IPS DF 6.9 (cell line): ENCODE measurements at regions not wholly inside any gene's neighbourhood (a gene's known extent, or its start where the extent isn't known, plus 50 kb on each side); places are given as distances from the start of the nearest gene placed in this dataset.

Experiments used
- DNase-seq: peaks from one replicate; pipeline ENCODE4 v3.0.0-alpha.2; 2013; ENCODE audit warnings: low read depth, low spot score
- H3K27ac ChIP-seq: one replicate; pipeline ENCODE4 v1.5.1; 2013; ENCODE audit warnings: low read length, control low read depth
- H3K27me3 ChIP-seq: 2 replicates; pipeline ENCODE4 v1.6.1; 2013; ENCODE audit warnings: mild to moderate bottlenecking, low read length; ENCODE audit not compliant: control insufficient read depth, insufficient read depth
- H3K36me3 ChIP-seq: 2 replicates; pipeline ENCODE4 v1.6.1; 2013; ENCODE audit warnings: low read length; ENCODE audit not compliant: control insufficient read depth, insufficient read depth
- H3K4me1 ChIP-seq: 2 replicates; pipeline ENCODE4 v1.6.1; 2013; ENCODE audit warnings: low read length; ENCODE audit not compliant: control insufficient read depth, insufficient read depth
- H3K4me3 ChIP-seq: 2 replicates; pipeline ENCODE4 v1.5.1; 2013; ENCODE audit warnings: mild to moderate bottlenecking, low read length
- H3K9me3 ChIP-seq: 2 replicates; pipeline ENCODE4 v1.6.1; 2013; ENCODE audit warnings: low read length, inconsistent platforms; ENCODE audit not compliant: control insufficient read depth, insufficient read depth
- WGBS: extraction: QIAGEN DNeasy Blood & Tissue Kit; methylation state at CpG from one replicate; pipeline ENCODE4 v1.1.7; 2013; ENCODE audit warnings: mixed read lengths, missing lambda C conversion rate; ENCODE audit not compliant: insufficient read length, insufficient coverage; 5-methylcytosine and 5-hydroxymethylcytosine counted together

DNA sequence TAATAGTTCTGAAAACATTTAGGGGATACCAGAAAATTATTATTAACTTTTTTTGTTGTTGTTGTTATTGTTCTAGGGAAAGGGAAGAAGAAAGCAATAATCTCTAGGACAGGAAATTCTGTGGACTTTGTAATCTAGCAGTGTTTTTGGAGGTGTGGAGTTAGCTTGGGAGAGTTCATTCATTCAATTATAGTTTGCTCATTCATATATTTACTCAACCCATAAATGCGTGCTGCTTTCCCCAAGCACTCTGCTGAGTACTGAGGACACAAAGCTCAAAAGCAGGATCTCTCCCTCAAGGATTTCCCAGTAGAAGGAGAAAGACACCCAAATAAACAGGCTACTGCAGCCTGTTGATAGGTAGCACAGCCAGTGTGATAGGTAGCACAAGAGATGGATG, 984.3 kb downstream of the BCL11A start:
- no peaks in the 10 kb centered on the region for H3K27me3 ChIP-seq
- no peaks in the 10 kb centered on the region for H3K4me1 ChIP-seq
- H3K4me3 ChIP-seq = no peak overlapping the region
- WGBS = no CpG with 5 or more reads among the region's 1 CpG
- H3K27ac ChIP-seq = no peak overlapping the region
- no peaks in the 10 kb centered on the region for H3K9me3 ChIP-seq
- no peaks in the 10 kb centered on the region for H3K36me3 ChIP-seq
- DNase-seq = no peak

DNA sequence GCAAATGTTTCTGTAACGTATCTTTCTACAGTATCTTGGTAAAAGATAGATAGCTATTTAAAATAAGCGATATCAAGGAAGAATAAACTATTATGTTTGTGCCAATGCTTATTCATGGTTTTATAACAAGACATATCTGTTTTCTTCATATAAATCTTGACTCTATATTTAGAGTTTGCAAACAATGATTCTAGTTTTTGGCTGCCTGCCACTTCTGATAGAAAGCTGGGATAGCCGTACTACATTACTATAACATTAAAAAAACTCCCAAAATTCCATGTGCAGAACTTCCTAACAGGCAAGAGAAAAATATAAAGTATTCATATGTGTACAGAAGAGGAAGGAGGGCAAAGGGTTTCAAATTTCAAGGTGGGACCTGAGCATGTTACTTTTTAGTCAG, 985.0 kb downstream of the BCL11A start:
- Histone ChIP-seq H3K36me3 (no peaks in the 10 kb centered on the region), H3K4me1 (no peaks in the 10 kb centered on the region), H3K9me3 (no peaks in the 10 kb centered on the region), H3K27me3 (no peaks in the 10 kb centered on the region), H3K4me3 (no peak overlapping the region), H3K27ac (no peak overlapping the region)
- WGBS = no CpG with 5 or more reads among the region's 3 CpGs
- no peak for DNase-seq

DNA sequence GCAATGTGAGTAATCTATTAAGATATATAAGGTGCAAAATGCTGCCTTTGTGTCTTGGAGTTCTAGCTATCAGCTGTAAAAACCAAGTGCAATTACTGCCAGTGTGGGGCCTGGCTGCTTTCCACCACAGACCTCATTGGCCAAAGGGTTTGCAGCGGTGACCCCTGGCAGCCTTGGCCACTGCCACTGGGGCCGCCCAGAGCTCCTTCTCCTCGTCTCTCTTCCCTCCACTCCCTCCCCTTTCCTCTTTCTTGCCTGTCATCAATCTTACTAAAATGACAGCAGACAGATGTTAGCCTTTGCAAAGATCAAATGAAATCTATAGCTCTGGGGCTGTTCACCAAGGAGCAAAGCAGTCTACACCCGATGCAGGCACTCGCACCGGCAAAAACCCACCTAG, 986.3 kb downstream of the BCL11A start:
- no peak for DNase-seq

DNA sequence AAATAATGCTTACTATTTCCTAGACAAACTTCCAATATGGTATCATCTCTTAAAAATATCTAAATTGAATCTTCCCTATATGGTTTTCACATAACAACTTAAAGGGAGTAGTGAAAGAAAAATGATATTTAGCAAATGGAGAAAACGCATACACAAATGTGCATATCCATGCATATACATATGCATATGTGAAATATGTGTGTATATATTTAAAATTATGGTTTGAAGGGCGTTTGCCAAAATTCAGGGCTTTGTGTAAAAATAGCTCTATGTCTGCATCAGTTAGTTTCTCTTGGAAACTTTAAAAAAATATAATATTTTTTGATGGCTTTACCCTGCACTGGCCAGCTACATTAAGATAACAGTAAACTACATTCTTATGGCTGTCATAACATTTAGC, 986.7 kb downstream of the BCL11A start:
- H3K27me3 ChIP-seq = no peaks in the 10 kb centered on the region
- no CpG with 5 or more reads among the region's 2 CpGs for WGBS
- no peak overlapping the region for H3K4me3 ChIP-seq
- no peak overlapping the region for H3K27ac ChIP-seq
- no peaks in the 10 kb centered on the region for H3K36me3 ChIP-seq
- DNase-seq = no peak
- no peaks in the 10 kb centered on the region for H3K4me1 ChIP-seq
- no peaks in the 10 kb centered on the region for H3K9me3 ChIP-seq

More for the DNA sequence above, 986.3 kb downstream of the BCL11A start:
- no CpG with 5 or more reads among the region's 6 CpGs for WGBS
- Histone ChIP-seq H3K36me3 (no peaks in the 10 kb centered on the region), H3K4me3 (no peak overlapping the region), H3K27ac (no peak overlapping the region), H3K9me3 (no peaks in the 10 kb centered on the region), H3K4me1 (no peaks in the 10 kb centered on the region), H3K27me3 (no peaks in the 10 kb centered on the region)

DNA sequence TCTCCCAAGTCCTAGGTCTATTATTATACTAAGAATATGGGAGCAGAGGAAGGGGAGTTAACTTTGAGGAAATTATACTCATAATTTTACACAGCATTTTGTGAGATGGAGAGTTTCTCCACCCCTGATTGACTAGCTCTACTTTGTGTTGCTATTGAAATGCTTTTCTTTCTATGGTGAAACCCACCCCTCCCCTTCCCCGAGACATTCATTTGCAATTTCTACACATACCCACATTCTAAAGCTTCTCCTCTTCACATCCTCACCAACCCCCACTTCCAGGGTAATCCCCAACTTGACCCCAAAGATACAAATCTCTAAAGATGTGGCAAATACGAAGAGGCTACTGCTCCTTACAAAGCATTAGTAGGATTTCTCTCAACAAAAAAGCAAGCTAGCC, 992.2 kb downstream of the BCL11A start:
- Histone ChIP-seq H3K27me3 (no peaks in the 10 kb centered on the region), H3K36me3 (no peaks in the 10 kb centered on the region), H3K27ac (no peak overlapping the region), H3K4me1 (no peaks in the 10 kb centered on the region), H3K9me3 (no peaks in the 10 kb centered on the region), H3K4me3 (no peak overlapping the region)
- no CpG with 5 or more reads among the region's 2 CpGs for WGBS
- DNase-seq = no peak

DNA sequence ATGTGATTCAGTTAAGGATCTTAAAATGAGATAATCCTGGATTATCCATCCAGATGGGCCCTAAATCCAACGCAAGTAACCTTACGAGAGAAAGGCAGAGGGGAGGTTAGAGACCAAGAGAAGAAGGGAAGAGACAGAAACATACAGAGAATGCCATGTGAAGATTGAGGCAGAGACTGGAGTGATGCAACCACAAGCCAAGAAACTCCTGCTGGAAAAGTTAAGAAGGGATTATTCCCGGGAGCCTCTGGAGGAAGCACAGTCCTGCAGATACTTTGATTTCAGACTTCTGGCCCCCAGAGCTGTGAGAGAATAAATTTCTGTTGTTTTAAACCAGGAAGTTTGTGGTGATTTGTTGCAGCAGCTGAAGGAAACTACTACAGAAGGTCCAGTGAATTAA, 992.7 kb downstream of the BCL11A start:
- Histone ChIP-seq H3K36me3 (no peaks in the 10 kb centered on the region), H3K9me3 (no peaks in the 10 kb centered on the region), H3K4me1 (no peaks in the 10 kb centered on the region), H3K4me3 (no peak overlapping the region), H3K27me3 (no peaks in the 10 kb centered on the region), H3K27ac (no peak overlapping the region)
- DNase-seq = no peak
- no CpG with 5 or more reads among the region's 3 CpGs for WGBS

DNA sequence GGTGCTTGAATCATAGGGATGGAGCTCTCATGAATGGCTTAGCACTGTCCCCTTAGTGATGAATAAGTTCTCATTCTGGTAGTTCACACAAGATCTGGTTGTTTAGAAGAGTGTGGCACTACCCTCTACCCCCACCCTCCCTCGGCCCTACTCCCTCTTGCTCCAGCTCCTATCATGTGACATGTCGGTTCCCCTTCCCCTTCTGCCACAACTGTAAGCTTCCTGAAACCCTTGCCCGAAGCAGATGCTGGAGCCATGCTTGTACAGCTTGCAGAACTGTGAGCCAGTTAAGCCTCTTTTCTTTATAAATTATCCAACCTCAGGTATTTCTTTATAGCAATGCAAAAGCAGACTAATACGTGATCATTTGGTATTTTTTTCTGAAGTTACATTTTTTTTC, 1012.6 kb downstream of the BCL11A start:
- Histone ChIP-seq H3K36me3 (no peaks in the 10 kb centered on the region), H3K4me3 (no peak overlapping the region), H3K9me3 (no peaks in the 10 kb centered on the region), H3K27me3 (no peaks in the 10 kb centered on the region), H3K27ac (no peak overlapping the region), H3K4me1 (no peaks in the 10 kb centered on the region)
- DNase-seq = no peak
- no CpG with 5 or more reads among the region's 4 CpGs for WGBS

DNA sequence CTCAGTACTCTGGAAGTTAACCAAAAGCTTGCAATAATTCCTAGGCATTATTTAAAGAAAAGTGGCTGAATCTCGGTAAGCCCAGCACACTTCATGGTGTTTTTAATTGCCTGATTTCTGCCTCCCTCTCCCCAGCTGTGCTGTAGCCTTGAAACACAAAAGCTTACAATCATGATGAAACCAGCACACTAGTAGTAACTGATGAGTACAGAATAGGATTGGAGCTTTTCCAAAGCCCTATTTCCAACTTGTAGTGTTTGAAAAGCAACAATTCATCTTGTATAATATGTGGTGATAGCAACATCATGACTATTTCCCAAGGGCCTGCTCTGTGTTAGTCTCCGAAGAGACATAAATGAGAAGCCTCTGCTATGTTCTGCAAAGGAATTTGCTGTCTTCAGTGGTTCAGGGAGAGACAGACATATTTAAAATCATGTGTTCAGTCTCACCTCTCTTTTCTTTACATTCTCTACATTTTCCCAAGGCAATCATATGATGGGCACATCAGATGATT, 1015.0 kb downstream of the BCL11A start:
- DNase-seq = no peak

DNA sequence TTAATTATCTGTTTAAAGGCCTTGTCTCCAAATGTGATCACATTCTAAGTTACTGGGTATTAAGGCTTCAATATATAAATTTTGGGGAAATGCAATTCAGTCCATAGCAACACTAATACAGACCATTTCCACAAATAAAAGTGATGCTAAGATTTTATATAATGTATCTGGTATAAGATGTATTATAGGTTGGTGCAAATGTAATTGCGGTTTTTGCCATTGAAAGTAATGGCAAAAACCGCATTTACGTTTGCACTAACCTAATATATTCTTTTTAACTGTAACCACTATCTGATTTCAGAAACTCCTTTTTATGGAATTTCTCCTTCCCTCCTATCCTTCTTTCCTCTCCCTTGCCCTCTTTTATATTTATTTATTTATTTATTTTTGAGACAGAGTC, 1020.6 kb downstream of the BCL11A start:
- Histone ChIP-seq H3K9me3 (no peaks in the 10 kb centered on the region), H3K36me3 (no peaks in the 10 kb centered on the region), H3K4me3 (no peak overlapping the region), H3K27me3 (no peaks in the 10 kb centered on the region), H3K27ac (no peak overlapping the region), H3K4me1 (no peaks in the 10 kb centered on the region)
- no peak for DNase-seq
- WGBS = no CpG with 5 or more reads among the region's 3 CpGs

More for the DNA sequence above, 1015.0 kb downstream of the BCL11A start:
- WGBS = no CpG with 5 or more reads among the region's 2 CpGs
- H3K27me3 ChIP-seq = no peaks in the 10 kb centered on the region
- H3K36me3 ChIP-seq = no peaks in the 10 kb centered on the region
- no peaks in the 10 kb centered on the region for H3K9me3 ChIP-seq
- H3K27ac ChIP-seq = no peak overlapping the region
- H3K4me1 ChIP-seq = no peaks in the 10 kb centered on the region
- H3K4me3 ChIP-seq = no peak overlapping the region

DNA sequence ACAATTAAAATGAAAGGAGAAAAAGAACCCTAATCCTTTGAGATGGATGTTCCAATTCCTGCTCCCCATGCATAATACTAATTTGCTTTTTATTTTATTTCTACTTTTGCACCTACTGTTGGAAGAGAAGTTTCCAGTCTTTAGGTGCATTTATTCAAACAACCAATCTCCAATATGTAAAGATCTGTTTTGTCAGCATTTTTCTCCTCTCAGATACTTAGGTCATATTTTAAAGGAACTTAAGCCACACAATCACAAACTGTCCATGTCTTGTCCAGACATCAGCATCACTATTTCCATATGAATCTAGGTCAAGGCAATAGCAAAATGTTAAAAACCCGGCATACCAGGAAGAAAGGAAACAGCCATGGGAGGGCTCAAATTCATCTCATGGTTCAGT, 1023.2 kb downstream of the BCL11A start:
- no peak for DNase-seq
- Histone ChIP-seq H3K27ac (no peak overlapping the region), H3K4me1 (no peaks in the 10 kb centered on the region), H3K36me3 (no peaks in the 10 kb centered on the region), H3K4me3 (no peak overlapping the region), H3K9me3 (no peaks in the 10 kb centered on the region), H3K27me3 (no peaks in the 10 kb centered on the region)
- no CpG with 5 or more reads among the region's 1 CpG for WGBS

DNA sequence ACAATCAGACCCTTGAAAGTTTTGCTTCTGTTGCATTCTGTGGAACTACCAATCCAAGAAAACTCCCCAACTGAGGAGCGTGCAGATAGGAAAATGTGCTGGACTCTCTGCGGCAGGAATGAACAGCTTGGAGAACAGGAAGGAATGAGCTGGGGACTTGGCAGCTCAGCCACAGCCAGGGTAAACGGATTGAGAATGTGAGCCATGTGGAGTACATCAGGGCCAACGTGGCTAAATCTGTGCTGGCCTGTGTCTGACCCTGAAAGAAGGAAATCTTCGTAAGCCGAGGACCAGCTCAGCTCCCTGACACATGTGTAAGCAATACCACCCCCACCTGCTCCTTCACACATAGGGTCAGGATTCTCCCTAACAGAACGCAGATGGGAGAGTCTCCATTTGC, 1023.7 kb downstream of the BCL11A start:
- H3K27me3 ChIP-seq = no peaks in the 10 kb centered on the region
- no peak overlapping the region for H3K27ac ChIP-seq
- no peaks in the 10 kb centered on the region for H3K36me3 ChIP-seq
- H3K4me3 ChIP-seq = no peak overlapping the region
- H3K9me3 ChIP-seq = no peaks in the 10 kb centered on the region
- no peak for DNase-seq
- WGBS = no CpG with 5 or more reads among the region's 7 CpGs
- no peaks in the 10 kb centered on the region for H3K4me1 ChIP-seq
